B cell (primary cell): ENCODE measurements at regions not wholly inside any gene's neighbourhood (a gene's known extent, or its start where the extent isn't known, plus 50 kb on each side); places are given as distances from the start of the nearest gene placed in this dataset.

Source experiments
- EZH2 ChIP-seq: IDR thresholded peaks from 2 replicates; pipeline ENCODE4 v1.6.1; 2012; ENCODE audit warnings: borderline replicate concordance, low read depth, mild to moderate bottlenecking, moderate library complexity, low read length; ENCODE audit not compliant: insufficient read depth, poor library complexity, severe bottlenecking
- TF ChIP-seq, protein P1 (sequence below): fragments of 200-600 bp; IDR thresholded peaks from one replicate; pipeline ENCODE4 v1.8.0; 2022; ENCODE audit warnings: antibody characterized with exemption, mild to moderate bottlenecking

DNA sequence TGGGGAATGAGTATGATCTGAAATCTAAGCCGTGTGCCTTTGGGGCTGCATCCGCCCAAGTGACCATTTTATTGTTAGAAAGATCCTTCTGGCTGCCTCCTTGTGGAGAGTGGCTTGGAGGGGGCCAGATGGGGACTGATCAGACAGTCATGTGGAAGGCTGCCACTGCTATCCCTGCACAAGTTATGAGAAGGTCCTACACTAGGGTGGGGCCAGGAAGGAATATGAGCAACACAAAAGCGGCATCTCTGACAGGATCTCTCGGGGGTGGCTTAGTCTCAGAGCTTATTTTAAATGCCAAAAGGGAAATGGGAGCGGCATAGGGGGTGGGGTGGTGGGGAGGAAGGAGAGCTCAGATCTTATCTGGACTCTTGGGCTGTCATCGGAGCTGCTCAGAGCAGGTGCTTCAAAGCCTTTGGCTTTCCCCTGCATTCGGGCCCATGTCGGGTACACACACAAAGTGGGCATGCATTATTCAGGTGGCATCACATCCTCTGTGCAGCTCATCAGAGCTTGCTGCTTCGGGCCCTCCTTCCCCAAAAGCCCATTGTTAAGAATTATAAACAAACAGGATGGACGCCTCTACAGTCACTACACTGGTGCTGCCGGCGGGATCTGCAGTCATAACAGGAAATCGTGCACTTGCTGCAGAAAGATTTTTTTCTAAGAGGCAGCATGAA lies 805.4 kb downstream of the VRK1 start:
- TF ChIP-seq, protein P1, sequence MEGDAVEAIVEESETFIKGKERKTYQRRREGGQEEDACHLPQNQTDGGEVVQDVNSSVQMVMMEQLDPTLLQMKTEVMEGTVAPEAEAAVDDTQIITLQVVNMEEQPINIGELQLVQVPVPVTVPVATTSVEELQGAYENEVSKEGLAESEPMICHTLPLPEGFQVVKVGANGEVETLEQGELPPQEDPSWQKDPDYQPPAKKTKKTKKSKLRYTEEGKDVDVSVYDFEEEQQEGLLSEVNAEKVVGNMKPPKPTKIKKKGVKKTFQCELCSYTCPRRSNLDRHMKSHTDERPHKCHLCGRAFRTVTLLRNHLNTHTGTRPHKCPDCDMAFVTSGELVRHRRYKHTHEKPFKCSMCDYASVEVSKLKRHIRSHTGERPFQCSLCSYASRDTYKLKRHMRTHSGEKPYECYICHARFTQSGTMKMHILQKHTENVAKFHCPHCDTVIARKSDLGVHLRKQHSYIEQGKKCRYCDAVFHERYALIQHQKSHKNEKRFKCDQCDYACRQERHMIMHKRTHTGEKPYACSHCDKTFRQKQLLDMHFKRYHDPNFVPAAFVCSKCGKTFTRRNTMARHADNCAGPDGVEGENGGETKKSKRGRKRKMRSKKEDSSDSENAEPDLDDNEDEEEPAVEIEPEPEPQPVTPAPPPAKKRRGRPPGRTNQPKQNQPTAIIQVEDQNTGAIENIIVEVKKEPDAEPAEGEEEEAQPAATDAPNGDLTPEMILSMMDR, result no peak
- no peak for TF ChIP-seq EZH2
